Breast epithelium (tissue), 3 donors: ENCODE measurements at regions not wholly inside any gene's neighbourhood (a gene's known extent, or its start where the extent isn't known, plus 50 kb on each side); places are given as distances from the start of the nearest gene placed in this dataset.

Source experiments
- POLR2A ChIP-seq: fragments of 450-650 bp; IDR thresholded peaks from one replicate; pipeline ENCODE4 v1.6.1; 2016; ENCODE audit warnings: antibody characterized with exemption, mild to moderate bottlenecking, moderate library complexity
- POLR2AphosphoS5 ChIP-seq, 3 donors: sonication (generic); formaldehyde crosslinking; IDR thresholded peaks; one replicate each; pipeline ENCODE4 v1.6.1; 2017; ENCODE audit warnings: antibody characterized with exemption in 3 of 3
- TF ChIP-seq, protein P1 (sequence below), 3 donors: fragments of 450-650 bp; IDR thresholded peaks; one replicate each; pipeline ENCODE4 v1.5.1; 2016 to 2017; ENCODE audit warnings: antibody characterized with exemption in 3 of 3, mild to moderate bottlenecking in 3 of 3, moderate library complexity in 3 of 3

DNA sequence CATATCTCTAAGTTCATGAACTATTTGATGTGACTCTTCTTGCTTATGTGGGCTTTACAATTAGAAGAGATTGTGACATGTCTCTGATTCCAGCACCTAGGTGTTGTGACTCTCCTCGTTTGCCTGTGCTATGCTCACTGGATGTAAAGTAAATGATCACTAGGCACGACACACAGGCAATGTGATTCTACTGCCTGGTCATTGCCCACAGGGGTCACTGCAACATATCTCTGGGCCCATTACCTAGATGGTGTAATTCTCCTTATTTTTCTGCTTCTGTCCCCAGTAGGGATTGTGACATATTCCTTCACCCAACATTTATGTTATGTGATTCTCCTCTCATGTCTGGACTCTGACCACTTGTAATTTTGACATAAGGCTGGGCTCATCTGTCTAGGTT is 65.8 kb upstream of the ZNF91 start:
- TF ChIP-seq POLR2AphosphoS5 (IDR thresholded peaks at IDR 0.05) (no peak), POLR2A (no peak)
- TF ChIP-seq, protein P1, sequence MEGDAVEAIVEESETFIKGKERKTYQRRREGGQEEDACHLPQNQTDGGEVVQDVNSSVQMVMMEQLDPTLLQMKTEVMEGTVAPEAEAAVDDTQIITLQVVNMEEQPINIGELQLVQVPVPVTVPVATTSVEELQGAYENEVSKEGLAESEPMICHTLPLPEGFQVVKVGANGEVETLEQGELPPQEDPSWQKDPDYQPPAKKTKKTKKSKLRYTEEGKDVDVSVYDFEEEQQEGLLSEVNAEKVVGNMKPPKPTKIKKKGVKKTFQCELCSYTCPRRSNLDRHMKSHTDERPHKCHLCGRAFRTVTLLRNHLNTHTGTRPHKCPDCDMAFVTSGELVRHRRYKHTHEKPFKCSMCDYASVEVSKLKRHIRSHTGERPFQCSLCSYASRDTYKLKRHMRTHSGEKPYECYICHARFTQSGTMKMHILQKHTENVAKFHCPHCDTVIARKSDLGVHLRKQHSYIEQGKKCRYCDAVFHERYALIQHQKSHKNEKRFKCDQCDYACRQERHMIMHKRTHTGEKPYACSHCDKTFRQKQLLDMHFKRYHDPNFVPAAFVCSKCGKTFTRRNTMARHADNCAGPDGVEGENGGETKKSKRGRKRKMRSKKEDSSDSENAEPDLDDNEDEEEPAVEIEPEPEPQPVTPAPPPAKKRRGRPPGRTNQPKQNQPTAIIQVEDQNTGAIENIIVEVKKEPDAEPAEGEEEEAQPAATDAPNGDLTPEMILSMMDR (IDR thresholded peaks at IDR 0.05), result no peak
